Endothelial cell of umbilical vein (primary cell): ENCODE measurements at regions not wholly inside any gene's neighbourhood (a gene's known extent, or its start where the extent isn't known, plus 50 kb on each side); places are given as distances from the start of the nearest gene placed in this dataset.

Experiments
- CTCF ChIP-seq, 2 donors: IDR thresholded peaks; 1 replicate in 1 of 2; 2 replicates in 1 of 2; pipeline ENCODE4 v1.5.1; 2011; ENCODE audit warnings: low read length in 2 of 2, mild to moderate bottlenecking in 2 of 2, moderate library complexity in 2 of 2, control low read depth in 1 of 2, inconsistent platforms in 1 of 2, low read depth in 1 of 2; ENCODE audit not compliant: insufficient read depth in 1 of 2; ENCODE audit errors: extremely low read depth in 1 of 2
- EZH2 ChIP-seq: IDR thresholded peaks from 2 replicates; pipeline ENCODE4 v1.6.1; 2012; ENCODE audit warnings: borderline replicate concordance, low read depth, mild to moderate bottlenecking, moderate library complexity, low read length, inconsistent platforms; ENCODE audit not compliant: severe bottlenecking
- JUN ChIP-seq: IDR thresholded peaks from 2 replicates; pipeline ENCODE4 v1.6.1; 2011; ENCODE audit warnings: borderline replicate concordance, low read depth; ENCODE audit not compliant: insufficient read length, insufficient read depth
- MAX ChIP-seq: IDR thresholded peaks from 2 replicates; pipeline ENCODE4 v1.6.1; 2011; ENCODE audit not compliant: insufficient read depth, insufficient read length
- MYC ChIP-seq: IDR thresholded peaks from one replicate; pipeline ENCODE4 v1.6.1; 2011; ENCODE audit warnings: mild to moderate bottlenecking, low read depth, low read length
- POLR2A ChIP-seq: IDR thresholded peaks from 2 replicates; pipeline ENCODE4 v1.6.1; 2012; ENCODE audit warnings: low read depth, mild to moderate bottlenecking, control low read depth, low read length
- POLR2AphosphoS5 ChIP-seq: IDR thresholded peaks from 2 replicates; pipeline ENCODE4 v1.6.1; 2012; ENCODE audit warnings: low read depth, mild to moderate bottlenecking, control low read depth, low read length, moderate library complexity; ENCODE audit not compliant: insufficient read depth

GRCh38 chr6:97812940-97813339 lies 529.9 kb upstream of the MMS22L start:
- no peak for TF ChIP-seq POLR2A
- no peak for TF ChIP-seq EZH2
- TF ChIP-seq MYC = no peak
- TF ChIP-seq CTCF (IDR thresholded peaks at IDR 0.05; ENCODE audit: extremely low read depth in 1 of 2, insufficient read depth in 1 of 2, low read depth in 1 of 2, low read length in 2 of 2) = no peak
- TF ChIP-seq JUN = no peak
- no peak for TF ChIP-seq POLR2AphosphoS5
- TF ChIP-seq MAX = no peak
